ENCODE measurements at regions not wholly inside any gene's neighbourhood (a gene's known extent, or its start where the extent isn't known, plus 50 kb on each side); places are given as distances from the start of the nearest gene placed in this dataset.
A peak's percentile ranks its signal among the peaks of the same experiment; 100 is the strongest.

DNA sequence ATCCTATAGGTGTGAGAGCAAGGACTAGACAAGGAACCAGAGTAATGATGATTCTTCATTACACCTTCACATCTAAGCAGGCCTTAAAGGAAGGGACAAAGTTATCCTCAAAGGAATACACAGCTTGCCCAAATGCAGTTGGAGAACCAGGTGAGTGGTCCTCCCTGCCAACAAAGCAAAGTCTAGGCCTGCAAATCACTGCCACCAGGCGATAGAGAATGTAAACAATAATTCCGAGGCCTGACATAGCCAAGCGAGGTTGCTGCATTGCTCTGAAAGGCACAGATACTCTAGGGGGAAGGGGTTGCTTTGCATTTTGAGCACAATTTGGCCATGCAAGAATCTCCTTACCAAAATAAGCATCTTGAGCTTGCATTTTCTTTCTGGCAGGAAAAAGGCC lies 178.2 kb upstream of the FAT1 start:
- no TSS peak for BruUV-seq (replicated peaks)
- intact Hi-C loops (cut with micrococcal nuclease; ENCODE audit: unreplicated experiment): no loop called here
- ChIA-PET CTCF (no interaction called here), POLR2A (ENCODE audit: low non-redundant PET) (no interaction called here)
- no peak overlapping the region for H3K4me3 ChIP-seq (ENCODE audit: low read depth, low read length, poor library complexity, severe bottlenecking)
- H3K36me3 ChIP-seq (ENCODE audit: insufficient read depth, low read length, poor library complexity, severe bottlenecking): no peaks in the 10 kb centered on the region
- no peak for DNase-seq (ENCODE audit: low spot score)
- no peak for TF ChIP-seq EZH2 (IDR thresholded peaks at IDR 0.05; ENCODE audit: borderline replicate concordance, low read depth, low read length, poor library complexity, severe bottlenecking)
- TF ChIP-seq CTCF (conservative IDR thresholded peaks at IDR 0.05; ENCODE audit: low read depth, low read length): no peak
- peaks cover 27% of the 10 kb centered on the region for H3K4me1 ChIP-seq (ENCODE audit: insufficient read depth, low read length, poor library complexity, severe bottlenecking)
- H3K27me3 ChIP-seq (replicated peaks; ENCODE audit: insufficient read depth, low read depth, low read length, poor library complexity): no peaks in the 10 kb centered on the region
- no peaks in the 10 kb centered on the region for H3K9me3 ChIP-seq (ENCODE audit: low read depth, low read length, poor library complexity, severe bottlenecking)
- H3K27ac ChIP-seq (ENCODE audit: low read depth, low read length, poor library complexity, severe bottlenecking): no peak overlapping the region

- POLR2A ChIA-PET (ENCODE audit: low non-redundant PET): no interaction called here
These were observed 178.7 kb upstream of the FAT1 start for GRCh38 chr4:186902361-186902760.

GRCh38 chr4:186904101-186904500 lies 180.4 kb upstream of the FAT1 start:
- POLR2A ChIA-PET (ENCODE audit: low non-redundant PET): no interaction called here
- Histone ChIP-seq H3K27ac (ENCODE audit: low read depth, low read length, poor library complexity, severe bottlenecking) (no peak overlapping the region), H3K27me3 (replicated peaks; ENCODE audit: insufficient read depth, low read depth, low read length, poor library complexity) (no peaks in the 10 kb centered on the region), H3K36me3 (ENCODE audit: insufficient read depth, low read length, poor library complexity, severe bottlenecking) (no peaks in the 10 kb centered on the region), H3K4me1 (ENCODE audit: insufficient read depth, low read length, poor library complexity, severe bottlenecking) (peaks cover 27% of the 10 kb centered on the region), H3K4me3 (ENCODE audit: low read depth, low read length, poor library complexity, severe bottlenecking) (no peak overlapping the region), H3K9me3 (ENCODE audit: low read depth, low read length, poor library complexity, severe bottlenecking) (no peaks in the 10 kb centered on the region)
- BruUV-seq (replicated peaks): no TSS peak
- CTCF ChIA-PET: no interaction called here
- intact Hi-C loops (cut with micrococcal nuclease; ENCODE audit: unreplicated experiment): no loop called here
- peak; percentile 64 for DNase-seq (ENCODE audit: low spot score)
- TF ChIP-seq EZH2 (IDR thresholded peaks at IDR 0.05; ENCODE audit: borderline replicate concordance, low read depth, low read length, poor library complexity, severe bottlenecking) (no peak), CTCF (conservative IDR thresholded peaks at IDR 0.05; ENCODE audit: low read depth, low read length) (no peak)

More at GRCh38 chr4:186902361-186902760, 178.7 kb upstream of the FAT1 start:
- H3K36me3 ChIP-seq (ENCODE audit: insufficient read depth, low read length, poor library complexity, severe bottlenecking): no peaks in the 10 kb centered on the region
- DNase-seq (ENCODE audit: low spot score): no peak
- H3K4me3 ChIP-seq (ENCODE audit: low read depth, low read length, poor library complexity, severe bottlenecking): no peak overlapping the region
- no TSS peak for BruUV-seq (replicated peaks)
- CTCF ChIA-PET: no interaction called here
- H3K9me3 ChIP-seq (ENCODE audit: low read depth, low read length, poor library complexity, severe bottlenecking): no peaks in the 10 kb centered on the region
- H3K27ac ChIP-seq (ENCODE audit: low read depth, low read length, poor library complexity, severe bottlenecking): no peak overlapping the region
- H3K27me3 ChIP-seq (replicated peaks; ENCODE audit: insufficient read depth, low read depth, low read length, poor library complexity): no peaks in the 10 kb centered on the region
- TF ChIP-seq CTCF (conservative IDR thresholded peaks at IDR 0.05; ENCODE audit: low read depth, low read length) (no peak), EZH2 (IDR thresholded peaks at IDR 0.05; ENCODE audit: borderline replicate concordance, low read depth, low read length, poor library complexity, severe bottlenecking) (no peak)
- intact Hi-C loops (cut with micrococcal nuclease; ENCODE audit: unreplicated experiment): no loop called here
- H3K4me1 ChIP-seq (ENCODE audit: insufficient read depth, low read length, poor library complexity, severe bottlenecking): peaks cover 27% of the 10 kb centered on the region

All from A673 (cell line).